ENCODE measurements at regions not wholly inside any gene's neighbourhood (a gene's known extent, or its start where the extent isn't known, plus 50 kb on each side); places are given as distances from the start of the nearest gene placed in this dataset.

DNA sequence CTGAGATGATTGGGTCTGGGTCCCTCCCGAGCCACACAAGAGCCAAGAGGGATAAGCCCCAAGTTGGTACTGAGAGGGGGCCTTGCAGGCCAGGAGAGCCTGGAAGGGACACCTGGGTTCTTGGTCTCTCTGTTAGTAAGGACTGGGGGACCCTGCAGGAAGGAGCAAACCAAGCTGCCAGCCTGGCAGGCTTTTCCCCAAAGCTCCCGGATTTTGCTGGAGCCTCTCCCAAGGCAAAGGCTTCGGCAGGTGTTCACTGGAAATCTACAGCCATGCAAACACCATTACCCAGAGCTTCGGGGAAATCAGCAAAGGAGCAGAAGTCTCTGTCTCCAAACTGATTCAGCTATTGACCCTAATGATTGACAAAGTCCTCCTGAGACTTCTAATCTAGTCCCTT is 527.9 kb downstream of the BUD13 start:
- TF ChIP-seq, protein P1, sequence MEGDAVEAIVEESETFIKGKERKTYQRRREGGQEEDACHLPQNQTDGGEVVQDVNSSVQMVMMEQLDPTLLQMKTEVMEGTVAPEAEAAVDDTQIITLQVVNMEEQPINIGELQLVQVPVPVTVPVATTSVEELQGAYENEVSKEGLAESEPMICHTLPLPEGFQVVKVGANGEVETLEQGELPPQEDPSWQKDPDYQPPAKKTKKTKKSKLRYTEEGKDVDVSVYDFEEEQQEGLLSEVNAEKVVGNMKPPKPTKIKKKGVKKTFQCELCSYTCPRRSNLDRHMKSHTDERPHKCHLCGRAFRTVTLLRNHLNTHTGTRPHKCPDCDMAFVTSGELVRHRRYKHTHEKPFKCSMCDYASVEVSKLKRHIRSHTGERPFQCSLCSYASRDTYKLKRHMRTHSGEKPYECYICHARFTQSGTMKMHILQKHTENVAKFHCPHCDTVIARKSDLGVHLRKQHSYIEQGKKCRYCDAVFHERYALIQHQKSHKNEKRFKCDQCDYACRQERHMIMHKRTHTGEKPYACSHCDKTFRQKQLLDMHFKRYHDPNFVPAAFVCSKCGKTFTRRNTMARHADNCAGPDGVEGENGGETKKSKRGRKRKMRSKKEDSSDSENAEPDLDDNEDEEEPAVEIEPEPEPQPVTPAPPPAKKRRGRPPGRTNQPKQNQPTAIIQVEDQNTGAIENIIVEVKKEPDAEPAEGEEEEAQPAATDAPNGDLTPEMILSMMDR (IDR thresholded peaks at IDR 0.05) = no peak
- TF ChIP-seq EP300 (IDR thresholded peaks at IDR 0.05) = no peak
- no peak for TF ChIP-seq POLR2AphosphoS5 (IDR thresholded peaks at IDR 0.05)

All from suprapubic skin (tissue), 4 donors.